ENCODE measurements at regions not wholly inside any gene's neighbourhood (a gene's known extent, or its start where the extent isn't known, plus 50 kb on each side); places are given as distances from the start of the nearest gene placed in this dataset.

- TF ChIP-seq REST (IDR thresholded peaks at IDR 0.05; ENCODE audit: low read depth) (no peak), CEBPB (IDR thresholded peaks at IDR 0.05) (peak; percentile 57; the same call in 1 of the 2 replicates), EP300 (IDR thresholded peaks at IDR 0.05; ENCODE audit: borderline replicate concordance) (no peak)
- TF ChIP-seq, protein P1, sequence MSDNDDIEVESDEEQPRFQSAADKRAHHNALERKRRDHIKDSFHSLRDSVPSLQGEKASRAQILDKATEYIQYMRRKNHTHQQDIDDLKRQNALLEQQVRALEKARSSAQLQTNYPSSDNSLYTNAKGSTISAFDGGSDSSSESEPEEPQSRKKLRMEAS (IDR thresholded peaks at IDR 0.05): no peak
Observed at GRCh38 chr2:84204995-84205394, 254.1 kb downstream of the SUCLG1 start.

GRCh38 chr2:84202166-84202565 lies 256.9 kb downstream of the SUCLG1 start:
- TF ChIP-seq EGR1 (IDR thresholded peaks at IDR 0.05) (no peak), EP300 (IDR thresholded peaks at IDR 0.05; ENCODE audit: borderline replicate concordance) (no peak), CEBPB (IDR thresholded peaks at IDR 0.05) (no peak), ZBTB7A (IDR thresholded peaks at IDR 0.05; ENCODE audit: low read depth) (no peak), TCF12 (IDR thresholded peaks at IDR 0.05; ENCODE audit: low read depth) (no peak), USF1 (IDR thresholded peaks at IDR 0.05) (no peak), YY1 (IDR thresholded peaks at IDR 0.05; ENCODE audit: low read depth) (no peak), TAF1 (IDR thresholded peaks at IDR 0.05; ENCODE audit: low read depth) (no peak), REST (IDR thresholded peaks at IDR 0.05; ENCODE audit: low read depth) (no peak), CREB1 (IDR thresholded peaks at IDR 0.05; ENCODE audit: low read depth) (no peak), RAD21 (IDR thresholded peaks at IDR 0.05; ENCODE audit: low read depth) (no peak), TEAD4 (IDR thresholded peaks at IDR 0.05) (no peak), NFIC (IDR thresholded peaks at IDR 0.05) (no peak), FOXM1 (IDR thresholded peaks at IDR 0.05; ENCODE audit: borderline replicate concordance, low read depth) (no peak)
- TF ChIP-seq, protein P1 (IDR thresholded peaks at IDR 0.05): no peak

DNA sequence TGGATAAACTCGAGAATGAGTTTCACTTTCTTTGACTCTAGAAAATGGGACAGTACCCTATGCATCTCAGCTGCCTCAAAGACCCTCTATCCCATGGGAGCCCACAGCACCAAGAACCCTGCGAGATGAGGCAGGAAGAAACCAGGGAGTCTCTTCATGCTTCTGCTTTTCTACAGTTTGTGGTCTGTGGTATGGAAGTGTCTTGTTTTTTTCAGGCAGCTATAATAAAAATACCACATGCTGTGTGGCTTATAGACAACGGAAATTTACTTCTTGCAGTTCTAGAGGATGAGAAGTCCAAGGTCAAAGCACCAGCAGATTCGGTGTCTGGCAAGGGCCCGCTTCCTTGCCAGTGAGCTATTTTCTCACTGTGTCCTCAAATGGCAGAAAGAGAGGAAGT lies 257.9 kb downstream of the SUCLG1 start:
- TF ChIP-seq RAD21 (IDR thresholded peaks at IDR 0.05; ENCODE audit: low read depth): no peak
- no peak for TF ChIP-seq REST (IDR thresholded peaks at IDR 0.05; ENCODE audit: low read depth)

DNA sequence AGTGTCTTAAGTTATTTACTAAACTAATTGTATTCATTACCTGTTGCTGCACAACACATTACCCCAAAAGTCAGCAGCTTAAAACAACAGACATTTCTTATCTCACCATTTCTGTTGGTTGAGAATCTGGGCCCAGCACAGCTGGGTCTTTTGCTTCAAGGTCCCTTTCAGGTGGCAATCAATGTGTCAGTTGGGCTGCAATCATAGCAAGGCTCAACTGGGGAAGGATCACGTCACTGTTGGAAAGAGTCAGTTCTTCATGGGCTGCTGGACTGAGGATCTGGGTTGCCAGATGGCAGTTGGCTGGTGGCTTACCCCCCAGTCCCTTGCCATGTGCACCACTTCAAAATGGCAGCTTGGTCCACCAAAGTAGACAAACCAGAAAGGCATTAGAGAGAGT lies 261.2 kb downstream of the SUCLG1 start:
- TF ChIP-seq TCF12 (IDR thresholded peaks at IDR 0.05; ENCODE audit: low read depth) (no peak), TEAD4 (IDR thresholded peaks at IDR 0.05) (no peak), CEBPB (IDR thresholded peaks at IDR 0.05) (no peak), USF1 (IDR thresholded peaks at IDR 0.05) (no peak)

DNA sequence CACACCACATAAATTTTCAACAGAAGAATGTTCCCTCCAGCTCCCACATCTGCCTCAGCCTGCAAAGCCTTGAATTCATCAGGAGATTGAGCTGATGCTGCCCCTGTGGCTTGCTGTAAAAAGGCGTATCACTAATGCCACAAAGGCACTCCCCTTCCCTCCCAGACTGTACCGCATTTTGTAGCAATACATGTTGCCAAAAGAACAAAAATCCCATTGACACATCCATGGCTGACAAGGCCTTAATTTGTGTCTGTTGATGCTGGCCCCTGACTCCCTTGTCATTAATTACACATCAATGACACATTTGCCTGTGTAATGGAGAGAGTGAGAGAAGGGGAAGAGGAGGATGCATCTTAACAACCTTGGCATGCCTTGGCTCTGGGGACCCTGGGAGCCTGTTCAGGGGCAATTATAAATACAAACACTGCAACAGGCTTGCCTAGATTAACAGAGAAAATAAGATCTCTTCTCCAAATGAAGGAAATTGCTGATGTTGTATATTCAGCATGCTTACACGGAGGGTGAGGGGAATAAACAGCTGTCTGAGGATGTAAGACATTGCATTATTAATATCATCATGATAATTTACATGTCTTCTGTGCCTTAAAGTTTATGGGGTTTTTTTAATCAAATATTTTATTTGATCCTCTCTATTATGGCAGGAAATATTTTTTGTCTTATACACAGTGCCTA lies 264.0 kb downstream of the SUCLG1 start:
- no peak for TF ChIP-seq TAF1 (IDR thresholded peaks at IDR 0.05; ENCODE audit: low read depth)
- TF ChIP-seq USF1 (IDR thresholded peaks at IDR 0.05): no peak
- TF ChIP-seq CEBPB (IDR thresholded peaks at IDR 0.05): no peak
- TF ChIP-seq RAD21 (IDR thresholded peaks at IDR 0.05; ENCODE audit: low read depth): no peak
- TF ChIP-seq TCF12 (IDR thresholded peaks at IDR 0.05; ENCODE audit: low read depth): no peak
- TF ChIP-seq CREB1 (IDR thresholded peaks at IDR 0.05; ENCODE audit: low read depth): no peak
- TF ChIP-seq FOXM1 (IDR thresholded peaks at IDR 0.05; ENCODE audit: borderline replicate concordance, low read depth): no peak
- TF ChIP-seq ZBTB7A (IDR thresholded peaks at IDR 0.05; ENCODE audit: low read depth): no peak
- TF ChIP-seq TEAD4 (IDR thresholded peaks at IDR 0.05): no peak
- no peak for TF ChIP-seq EGR1 (IDR thresholded peaks at IDR 0.05)
- TF ChIP-seq REST (IDR thresholded peaks at IDR 0.05; ENCODE audit: low read depth): no peak
